Ishikawa (cell line): ENCODE measurements at regions not wholly inside any gene's neighbourhood (a gene's known extent, or its start where the extent isn't known, plus 50 kb on each side); places are given as distances from the start of the nearest gene placed in this dataset.

ENCODE experiments used
- CEBPB ChIP-seq: IDR thresholded peaks from 2 replicates; pipeline ENCODE4 v1.6.1; 2012
- CREB1 ChIP-seq: IDR thresholded peaks from 2 replicates; pipeline ENCODE4 v1.6.1; 2012; ENCODE audit warnings: low read depth
- EGR1 ChIP-seq: IDR thresholded peaks from 2 replicates; pipeline ENCODE4 v1.6.1; 2012
- EP300 ChIP-seq: IDR thresholded peaks from 2 replicates; pipeline ENCODE4 v1.6.1; 2012; ENCODE audit warnings: borderline replicate concordance
- FOXM1 ChIP-seq: IDR thresholded peaks from 2 replicates; pipeline ENCODE4 v1.6.1; 2012; ENCODE audit warnings: low read depth, borderline replicate concordance
- NFIC ChIP-seq: IDR thresholded peaks from 2 replicates; pipeline ENCODE4 v1.6.1; 2012
- RAD21 ChIP-seq: IDR thresholded peaks from 2 replicates; pipeline ENCODE4 v1.6.1; 2012; ENCODE audit warnings: low read depth
- TAF1 ChIP-seq: IDR thresholded peaks from 2 replicates; pipeline ENCODE4 v1.6.1; 2012; ENCODE audit warnings: low read depth, mild to moderate bottlenecking
- TEAD4 ChIP-seq: IDR thresholded peaks from 2 replicates; pipeline ENCODE4 v1.6.1; 2012
- USF1 ChIP-seq: IDR thresholded peaks from 2 replicates; pipeline ENCODE4 v1.6.1; 2012
- YY1 ChIP-seq: IDR thresholded peaks from 2 replicates; pipeline ENCODE4 v1.6.1; 2012; ENCODE audit warnings: low read depth
- TF ChIP-seq, protein P1 (sequence below): IDR thresholded peaks from 2 replicates; pipeline ENCODE4 v1.6.1; 2012; ENCODE audit warnings: low read depth, mild to moderate bottlenecking
- TF ChIP-seq, protein P2 (sequence below): IDR thresholded peaks from 2 replicates; pipeline ENCODE4 v1.6.1; 2012

GRCh38 chr6:92849636-92850035 lies 569.7 kb downstream of the EPHA7 start:
- TF ChIP-seq RAD21, result no peak
- no peak for TF ChIP-seq CEBPB
- TF ChIP-seq, protein P1, sequence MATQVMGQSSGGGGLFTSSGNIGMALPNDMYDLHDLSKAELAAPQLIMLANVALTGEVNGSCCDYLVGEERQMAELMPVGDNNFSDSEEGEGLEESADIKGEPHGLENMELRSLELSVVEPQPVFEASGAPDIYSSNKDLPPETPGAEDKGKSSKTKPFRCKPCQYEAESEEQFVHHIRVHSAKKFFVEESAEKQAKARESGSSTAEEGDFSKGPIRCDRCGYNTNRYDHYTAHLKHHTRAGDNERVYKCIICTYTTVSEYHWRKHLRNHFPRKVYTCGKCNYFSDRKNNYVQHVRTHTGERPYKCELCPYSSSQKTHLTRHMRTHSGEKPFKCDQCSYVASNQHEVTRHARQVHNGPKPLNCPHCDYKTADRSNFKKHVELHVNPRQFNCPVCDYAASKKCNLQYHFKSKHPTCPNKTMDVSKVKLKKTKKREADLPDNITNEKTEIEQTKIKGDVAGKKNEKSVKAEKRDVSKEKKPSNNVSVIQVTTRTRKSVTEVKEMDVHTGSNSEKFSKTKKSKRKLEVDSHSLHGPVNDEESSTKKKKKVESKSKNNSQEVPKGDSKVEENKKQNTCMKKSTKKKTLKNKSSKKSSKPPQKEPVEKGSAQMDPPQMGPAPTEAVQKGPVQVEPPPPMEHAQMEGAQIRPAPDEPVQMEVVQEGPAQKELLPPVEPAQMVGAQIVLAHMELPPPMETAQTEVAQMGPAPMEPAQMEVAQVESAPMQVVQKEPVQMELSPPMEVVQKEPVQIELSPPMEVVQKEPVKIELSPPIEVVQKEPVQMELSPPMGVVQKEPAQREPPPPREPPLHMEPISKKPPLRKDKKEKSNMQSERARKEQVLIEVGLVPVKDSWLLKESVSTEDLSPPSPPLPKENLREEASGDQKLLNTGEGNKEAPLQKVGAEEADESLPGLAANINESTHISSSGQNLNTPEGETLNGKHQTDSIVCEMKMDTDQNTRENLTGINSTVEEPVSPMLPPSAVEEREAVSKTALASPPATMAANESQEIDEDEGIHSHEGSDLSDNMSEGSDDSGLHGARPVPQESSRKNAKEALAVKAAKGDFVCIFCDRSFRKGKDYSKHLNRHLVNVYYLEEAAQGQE, result no peak
- TF ChIP-seq CREB1, result no peak
- no peak for TF ChIP-seq USF1
- TF ChIP-seq TAF1, result no peak
- no peak for TF ChIP-seq FOXM1
- no peak for TF ChIP-seq YY1
- no peak for TF ChIP-seq EP300
- no peak for TF ChIP-seq TEAD4
- TF ChIP-seq, protein P2, sequence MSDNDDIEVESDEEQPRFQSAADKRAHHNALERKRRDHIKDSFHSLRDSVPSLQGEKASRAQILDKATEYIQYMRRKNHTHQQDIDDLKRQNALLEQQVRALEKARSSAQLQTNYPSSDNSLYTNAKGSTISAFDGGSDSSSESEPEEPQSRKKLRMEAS, result no peak
- no peak for TF ChIP-seq NFIC
- no peak for TF ChIP-seq EGR1
